CD14-positive monocyte (primary cell): ENCODE measurements at regions not wholly inside any gene's neighbourhood (a gene's known extent, or its start where the extent isn't known, plus 50 kb on each side); places are given as distances from the start of the nearest gene placed in this dataset.

Experiments used
- DNase-seq, 3 donors: peaks; one replicate each; pipeline ENCODE4 v3.0.0-alpha.2; 2011 to 2022
- H2AFZ ChIP-seq: 2 replicates; pipeline ENCODE4 v1.6.0; 2012; ENCODE audit warnings: mild to moderate bottlenecking, low read depth, low read length, inconsistent platforms; ENCODE audit not compliant: insufficient read depth, poor library complexity, severe bottlenecking
- H3K27ac ChIP-seq, 2 donors: 1 replicate in 1 of 2; 2 replicates in 1 of 2; pipeline ENCODE4 v1.5.1; 2012 to 2013; ENCODE audit warnings: low read length in 2 of 2, control low read depth in 1 of 2, inconsistent platforms in 1 of 2, low read depth in 1 of 2, mild to moderate bottlenecking in 1 of 2
- H3K27me3 ChIP-seq, 2 donors: one replicate each; pipeline versions ENCODE4 v1.6.0 to v1.6.1; 2011 to 2013; ENCODE audit warnings: low read length in 2 of 2; ENCODE audit not compliant: control insufficient read depth in 2 of 2, insufficient read depth in 2 of 2
- H3K36me3 ChIP-seq, 2 donors: replicated peaks in 1 of 2; 1 replicate in 1 of 2; 2 replicates in 1 of 2; pipeline versions ENCODE4 v1.5.1 to v1.6.1; 2012 to 2013; ENCODE audit warnings: low read length in 2 of 2, control low read depth in 1 of 2, inconsistent platforms in 1 of 2, mild to moderate bottlenecking in 1 of 2; ENCODE audit not compliant: insufficient read depth in 2 of 2, control insufficient read depth in 1 of 2
- H3K4me1 ChIP-seq, 2 donors: 1 replicate in 1 of 2; 2 replicates in 1 of 2; pipeline versions ENCODE4 v1.5.1 to v1.6.1; 2012 to 2013; ENCODE audit warnings: low read length in 2 of 2, control low read depth in 1 of 2, inconsistent platforms in 1 of 2, mild to moderate bottlenecking in 1 of 2, moderate library complexity in 1 of 2; ENCODE audit not compliant: insufficient read depth in 2 of 2, control insufficient read depth in 1 of 2
- H3K4me2 ChIP-seq: replicated peaks from 2 replicates; pipeline ENCODE3; 2012; ENCODE audit warnings: low read length, moderate library complexity, mild to moderate bottlenecking; ENCODE audit not compliant: poor library complexity, severe bottlenecking; ENCODE audit errors: extremely low read depth
- H3K4me3 ChIP-seq, 3 experiments: fragments of 200-600 bp in 1 of 3; sonication (generic) in 1 of 3; replicated peaks in 1 of 3; 1 replicate in 2 of 3; 2 replicates in 1 of 3; pipeline ENCODE4 v1.5.1; 2011 to 2013; ENCODE audit warnings: low read length in 3 of 3, mild to moderate bottlenecking in 3 of 3, control low read depth in 2 of 3, low read depth in 2 of 3, inconsistent platforms in 1 of 3, moderate library complexity in 1 of 3
- H3K79me2 ChIP-seq: 2 replicates; pipeline ENCODE4 v1.6.0; 2012; ENCODE audit warnings: mild to moderate bottlenecking, control low read depth, inconsistent platforms, low read length, moderate library complexity; ENCODE audit not compliant: insufficient read depth
- H3K9ac ChIP-seq: 2 replicates; pipeline ENCODE4 v1.6.0; 2017; ENCODE audit warnings: low read length, mild to moderate bottlenecking; ENCODE audit not compliant: insufficient read depth, poor library complexity, severe bottlenecking
- H3K9me3 ChIP-seq, 2 donors: replicated peaks in 1 of 2; 1 replicate in 1 of 2; 2 replicates in 1 of 2; pipeline versions ENCODE4 v1.5.1 to v1.6.1; 2012 to 2013; ENCODE audit warnings: low read length in 2 of 2, control low read depth in 1 of 2; ENCODE audit not compliant: control insufficient read depth in 1 of 2, insufficient read depth in 1 of 2
- H4K20me1 ChIP-seq: 2 replicates; pipeline ENCODE4 v1.6.0; 2012; ENCODE audit warnings: mild to moderate bottlenecking, low read length, control low read depth, moderate library complexity; ENCODE audit not compliant: insufficient read depth
- H3K27ac Mint-ChIP-seq, 7 donors: one replicate each; pipeline ENCODE4 v1.8.0; 2020; ENCODE audit warnings: mild to moderate bottlenecking in 7 of 7, mixed read lengths in 7 of 7, moderate library complexity in 6 of 7, inconsistent platforms in 2 of 7
- H3K27me3 Mint-ChIP-seq, 3 donors: one replicate each; pipeline ENCODE4 v1.8.0; 2021 to 2022; ENCODE audit warnings: low read depth in 3 of 3, mild to moderate bottlenecking in 3 of 3, mixed read lengths in 3 of 3, moderate library complexity in 3 of 3, inconsistent platforms in 1 of 3
- H3K36me3 Mint-ChIP-seq, 2 donors: one replicate each; pipeline ENCODE4 v1.8.0; 2020; ENCODE audit warnings: mixed read lengths in 2 of 2, inconsistent platforms in 1 of 2, mild to moderate bottlenecking in 1 of 2
- H3K4me1 Mint-ChIP-seq: one replicate; pipeline ENCODE4 v1.8.0; 2020; ENCODE audit warnings: mild to moderate bottlenecking, mixed read lengths
- H3K4me3 Mint-ChIP-seq, 2 donors: one replicate each; pipeline ENCODE4 v1.8.0; 2020; ENCODE audit warnings: mild to moderate bottlenecking in 2 of 2, mixed read lengths in 2 of 2, moderate library complexity in 1 of 2
- H3K9me3 Mint-ChIP-seq, 7 donors: one replicate each; pipeline ENCODE4 v1.8.0; 2020 to 2022; ENCODE audit warnings: mixed read lengths in 7 of 7, mild to moderate bottlenecking in 6 of 7, moderate library complexity in 6 of 7, inconsistent platforms in 2 of 7
- WGBS: methylation state at CpG from one replicate; pipeline ENCODE4 v1.1.5; 2013; ENCODE audit warnings: missing lambda C conversion rate; ENCODE audit not compliant: insufficient coverage; 5-methylcytosine and 5-hydroxymethylcytosine counted together
- intact Hi-C, 2 donors: fragments of 100-400 bp; cut with micrococcal nuclease; formaldehyde crosslinking; loops; one replicate each; pipeline versions ENCODE4 v1.15.0 to v1.15.1; 2023
- TF ChIP-seq, protein P1 (sequence below): fragments of 200-600 bp; IDR thresholded peaks from one replicate; pipeline ENCODE4 v1.8.0; 2022; ENCODE audit warnings: antibody characterized with exemption, mild to moderate bottlenecking

DNA sequence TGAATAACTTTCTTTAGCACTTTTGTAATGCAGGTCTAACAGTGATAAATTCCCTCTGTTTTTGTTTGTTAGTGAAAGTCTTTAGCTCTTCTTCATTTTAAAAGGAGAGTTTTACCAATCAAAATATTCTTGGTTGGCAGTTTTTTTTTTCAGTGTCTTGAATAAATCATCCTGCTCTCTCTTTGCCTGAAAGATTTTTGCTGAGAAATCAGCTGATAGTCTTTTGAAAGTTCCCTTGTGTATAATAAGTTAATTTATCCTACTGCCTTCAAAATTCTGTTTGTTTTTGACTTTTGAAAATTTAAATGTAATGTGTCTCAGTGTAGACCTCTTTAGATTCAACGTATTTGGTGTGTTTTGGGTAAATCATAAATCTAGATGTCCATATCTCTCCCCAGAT lies 205.7 kb upstream of the NXPH2 start:
- TF ChIP-seq, protein P1, sequence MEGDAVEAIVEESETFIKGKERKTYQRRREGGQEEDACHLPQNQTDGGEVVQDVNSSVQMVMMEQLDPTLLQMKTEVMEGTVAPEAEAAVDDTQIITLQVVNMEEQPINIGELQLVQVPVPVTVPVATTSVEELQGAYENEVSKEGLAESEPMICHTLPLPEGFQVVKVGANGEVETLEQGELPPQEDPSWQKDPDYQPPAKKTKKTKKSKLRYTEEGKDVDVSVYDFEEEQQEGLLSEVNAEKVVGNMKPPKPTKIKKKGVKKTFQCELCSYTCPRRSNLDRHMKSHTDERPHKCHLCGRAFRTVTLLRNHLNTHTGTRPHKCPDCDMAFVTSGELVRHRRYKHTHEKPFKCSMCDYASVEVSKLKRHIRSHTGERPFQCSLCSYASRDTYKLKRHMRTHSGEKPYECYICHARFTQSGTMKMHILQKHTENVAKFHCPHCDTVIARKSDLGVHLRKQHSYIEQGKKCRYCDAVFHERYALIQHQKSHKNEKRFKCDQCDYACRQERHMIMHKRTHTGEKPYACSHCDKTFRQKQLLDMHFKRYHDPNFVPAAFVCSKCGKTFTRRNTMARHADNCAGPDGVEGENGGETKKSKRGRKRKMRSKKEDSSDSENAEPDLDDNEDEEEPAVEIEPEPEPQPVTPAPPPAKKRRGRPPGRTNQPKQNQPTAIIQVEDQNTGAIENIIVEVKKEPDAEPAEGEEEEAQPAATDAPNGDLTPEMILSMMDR, result no peak
- Histone ChIP-seq H3K36me3 (no peaks in the 10 kb centered on the region), H3K4me2 (no peak overlapping the region), H3K27ac (no peak overlapping the region), H3K27me3 (no peaks in the 10 kb centered on the region), H3K9me3 (peaks cover 16% of the 10 kb centered on the region in 2 donors), H3K79me2 (no peaks in the 10 kb centered on the region), H3K4me3 (no peak overlapping the region), H3K4me1 (no peaks in the 10 kb centered on the region), H3K9ac (no peak overlapping the region), H2AFZ (no peak overlapping the region), H4K20me1 (no peaks in the 10 kb centered on the region)
- no peaks in the 10 kb centered on the region for H3K27me3 Mint-ChIP-seq
- intact Hi-C loops, result no loop called here
- DNase-seq, result no peak
- no peak overlapping the region for H3K27ac Mint-ChIP-seq
- no peaks in the 10 kb centered on the region for H3K36me3 Mint-ChIP-seq
- H3K4me3 Mint-ChIP-seq, result no peak overlapping the region
- peaks cover 3 to 20% (median 7%) of the 10 kb centered on the region in 7 donors for H3K9me3 Mint-ChIP-seq
- WGBS, result no CpG with 5 or more reads among the region's 1 CpG
- H3K4me1 Mint-ChIP-seq, result no peaks in the 10 kb centered on the region

DNA sequence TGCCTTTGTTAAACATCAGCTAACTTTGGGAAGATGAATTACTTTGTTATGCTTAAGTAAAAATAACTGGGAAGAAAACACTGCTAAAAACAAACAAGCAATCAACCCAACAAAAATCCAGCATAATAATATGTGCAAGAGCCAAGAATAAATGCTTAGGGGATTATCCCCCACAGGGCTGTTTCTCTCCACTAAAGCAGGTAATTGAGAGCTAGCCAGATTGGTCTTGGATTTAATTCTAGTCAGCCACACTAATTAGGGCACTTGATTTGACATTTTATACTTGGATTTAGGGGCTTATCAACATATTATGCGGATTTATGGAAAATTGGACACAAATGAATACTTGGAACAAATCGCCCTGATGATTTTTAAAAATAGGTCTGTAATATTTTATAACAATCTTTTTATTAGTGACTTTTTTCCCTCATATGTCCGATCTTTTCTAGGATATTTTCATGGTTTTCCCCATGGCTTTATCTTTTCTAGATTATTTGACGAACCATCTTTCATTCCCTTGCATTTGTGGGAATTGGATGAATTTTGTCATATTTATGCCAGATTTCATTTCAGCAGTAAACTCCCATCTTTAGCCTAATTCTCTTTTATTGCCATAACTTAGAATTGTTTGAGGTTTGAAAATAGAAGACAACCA lies 199.1 kb upstream of the NXPH2 start:
- intact Hi-C loops, result no loop called here
- Histone ChIP-seq H3K9ac (no peak overlapping the region), H3K4me3 (no peak overlapping the region), H3K9me3 (peaks cover 0 to 10% of the 10 kb centered on the region in 2 donors), H3K79me2 (no peaks in the 10 kb centered on the region), H3K4me2 (no peak overlapping the region), H2AFZ (no peak overlapping the region), H3K27me3 (no peaks in the 10 kb centered on the region), H3K4me1 (no peaks in the 10 kb centered on the region), H4K20me1 (no peaks in the 10 kb centered on the region), H3K36me3 (no peaks in the 10 kb centered on the region), H3K27ac (no peak overlapping the region)
- Mint-ChIP-seq H3K4me3 (no peak overlapping the region), H3K27me3 (no peaks in the 10 kb centered on the region), H3K27ac (no peak overlapping the region), H3K9me3 (peaks cover 0 to 10% (median 8%) of the 10 kb centered on the region in 7 donors), H3K36me3 (no peaks in the 10 kb centered on the region), H3K4me1 (no peaks in the 10 kb centered on the region)
- no peak for DNase-seq
- TF ChIP-seq, protein P1, result no peak
- WGBS, result no CpG with 5 or more reads among the region's 4 CpGs
